Effector CD4-positive, alpha-beta T cell (primary cell): ENCODE measurements at regions not wholly inside any gene's neighbourhood (a gene's known extent, or its start where the extent isn't known, plus 50 kb on each side); places are given as distances from the start of the nearest gene placed in this dataset.
"Not testable (repeated sequence)": the region's sequence is repeated elsewhere in the genome, so short reads cannot be mapped to it uniquely, and the experiment has no call there.

Source experiments
- DNase-seq: peaks from one replicate; pipeline ENCODE4 v3.0.0-alpha.2; 2020

DNA sequence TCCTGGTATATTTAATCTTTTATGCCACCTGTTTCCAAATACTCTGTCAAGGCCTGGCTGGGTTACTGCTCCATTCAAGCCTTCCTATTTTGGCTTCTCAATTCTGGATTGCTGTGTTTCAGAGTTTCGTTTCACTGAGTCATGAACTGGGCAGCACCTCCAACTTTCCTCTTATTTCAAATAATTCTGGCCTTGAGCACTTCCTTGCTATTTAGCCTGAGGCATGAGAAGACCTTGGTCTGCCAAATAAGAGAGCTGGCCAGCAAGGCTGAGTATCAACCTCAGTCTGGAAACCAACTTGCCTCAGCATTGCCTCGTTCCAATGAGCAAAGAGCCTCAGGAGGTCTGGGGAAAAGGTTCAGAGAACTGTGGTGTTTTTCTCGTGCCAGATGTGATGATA is 66.6 kb downstream of the TNFAIP3 start:
- DNase-seq = no peak

DNA sequence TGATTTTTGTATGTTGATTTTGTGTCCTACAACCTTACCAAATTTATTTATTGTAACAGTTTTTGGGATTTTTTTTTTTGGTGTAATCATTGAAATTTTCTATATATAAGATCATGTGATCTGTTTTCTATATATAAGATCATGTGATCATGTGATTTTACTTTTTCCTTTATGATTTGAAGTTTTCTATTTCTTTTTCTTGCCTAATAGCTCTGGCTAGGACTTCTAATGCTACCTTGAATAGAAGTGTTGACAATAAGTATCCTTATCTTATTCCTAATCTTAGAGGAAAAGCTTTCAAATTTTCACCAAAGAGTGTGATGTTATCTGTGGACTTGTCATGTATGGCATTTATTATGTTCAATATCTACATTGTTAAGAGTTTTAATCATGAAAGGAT is 69.7 kb downstream of the TNFAIP3 start:
- DNase-seq = no peak

DNA sequence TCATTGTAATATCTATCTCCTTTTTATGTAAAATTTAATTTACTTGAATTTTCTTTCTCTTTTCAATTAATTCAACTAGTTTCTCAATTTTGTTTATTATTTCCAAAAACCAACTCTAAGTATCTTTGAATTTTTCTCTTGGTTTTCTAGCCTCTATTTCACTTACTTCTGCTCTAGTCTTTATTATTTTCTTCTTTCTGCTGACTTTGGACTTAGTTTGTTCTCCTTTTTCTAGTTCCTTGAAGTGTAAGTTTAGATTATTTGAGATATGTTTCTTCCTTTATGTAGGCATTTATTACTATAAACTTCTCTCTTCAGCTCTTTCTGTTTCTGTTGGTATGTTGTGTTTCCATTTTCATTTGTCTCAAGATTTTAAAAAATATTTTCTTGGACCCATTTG is 70.8 kb downstream of the TNFAIP3 start:
- DNase-seq = no peak

DNA sequence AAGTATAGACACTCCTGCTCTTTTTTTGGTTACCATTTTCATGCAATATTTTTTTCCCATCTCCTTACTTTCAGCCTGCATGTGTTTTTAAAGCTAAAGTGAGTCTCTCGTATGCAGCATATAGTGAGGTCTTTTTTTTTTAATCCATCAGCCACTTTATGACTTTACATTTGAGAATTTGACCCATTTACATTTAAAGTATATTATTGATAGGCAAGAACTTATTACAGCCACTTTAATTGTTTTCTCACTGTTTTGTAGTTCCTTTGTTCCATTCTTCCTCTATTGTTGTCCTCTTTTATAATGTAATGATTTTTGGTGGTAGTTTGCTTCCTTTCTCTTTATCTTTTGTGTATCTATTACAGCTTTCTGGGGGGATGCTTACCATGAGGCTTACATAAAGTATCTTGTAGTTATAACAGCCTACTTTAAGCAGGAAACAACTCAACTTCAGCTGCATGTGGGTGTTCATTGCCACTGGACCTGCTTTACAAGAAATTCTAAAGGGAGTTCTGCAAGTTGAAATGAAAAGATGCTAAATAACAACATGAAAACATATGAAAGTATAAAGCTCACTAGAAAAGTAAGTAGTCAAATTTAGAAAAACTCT is 71.8 kb downstream of the TNFAIP3 start:
- no peak for DNase-seq

DNA sequence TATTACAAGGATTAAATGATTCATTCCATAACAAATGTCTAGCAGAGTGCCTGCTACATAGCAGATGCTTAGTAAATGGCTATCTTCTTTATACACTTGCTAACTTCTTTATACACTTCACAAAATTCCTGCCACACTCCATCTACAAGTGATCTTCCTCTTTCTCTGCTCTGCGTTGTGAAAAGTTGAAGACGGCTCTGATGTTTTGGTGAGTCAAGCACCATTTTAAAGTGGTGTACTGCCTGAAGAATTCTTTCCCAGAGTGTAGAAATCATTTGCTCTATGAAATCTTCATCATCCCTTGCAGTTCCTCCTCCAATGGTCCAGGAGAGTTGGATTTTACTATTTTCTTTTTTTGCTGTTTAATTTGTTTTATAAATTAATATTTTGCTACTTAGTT is 74.9 kb downstream of the TNFAIP3 start:
- DNase-seq = no peak

DNA sequence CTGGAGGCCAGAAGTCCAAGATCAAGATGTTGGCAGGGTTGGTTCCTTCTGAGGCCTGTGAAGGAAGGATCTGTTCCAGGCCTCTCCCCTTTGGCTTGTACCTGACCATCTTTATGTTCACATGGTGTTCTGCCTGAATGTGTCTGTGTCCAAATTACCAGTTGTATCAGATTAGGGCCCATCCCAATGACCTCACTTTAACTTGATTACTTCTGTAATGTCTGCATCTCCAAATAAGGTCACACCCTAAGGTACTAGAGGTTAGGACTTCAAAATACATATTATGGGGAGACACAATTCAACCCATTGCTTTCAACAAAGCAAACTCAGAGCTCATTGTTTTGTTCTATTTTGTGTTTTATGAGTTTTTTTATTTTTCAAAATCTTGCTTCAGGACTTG is 75.7 kb downstream of the TNFAIP3 start:
- no peak for DNase-seq

DNA sequence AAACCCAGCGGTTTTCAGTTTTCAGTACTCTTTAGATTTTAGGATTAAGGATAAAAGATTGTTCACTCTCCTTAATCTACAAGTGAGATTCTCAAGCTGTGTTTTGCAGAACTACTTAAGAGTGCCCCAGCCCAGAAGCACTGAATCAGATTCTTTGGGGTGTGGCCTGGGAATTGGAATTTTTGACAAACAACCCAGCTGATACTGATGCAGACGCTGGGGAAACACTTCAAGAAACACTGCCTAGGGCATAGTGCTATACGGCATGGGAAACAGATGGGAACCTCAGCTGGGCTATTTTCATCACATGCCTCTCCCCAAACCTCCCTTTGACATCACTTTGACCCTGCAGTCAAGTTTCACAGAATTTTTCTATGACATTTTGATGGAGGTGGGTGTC is 77.3 kb downstream of the TNFAIP3 start:
- DNase-seq = not testable (repeated sequence)

DNA sequence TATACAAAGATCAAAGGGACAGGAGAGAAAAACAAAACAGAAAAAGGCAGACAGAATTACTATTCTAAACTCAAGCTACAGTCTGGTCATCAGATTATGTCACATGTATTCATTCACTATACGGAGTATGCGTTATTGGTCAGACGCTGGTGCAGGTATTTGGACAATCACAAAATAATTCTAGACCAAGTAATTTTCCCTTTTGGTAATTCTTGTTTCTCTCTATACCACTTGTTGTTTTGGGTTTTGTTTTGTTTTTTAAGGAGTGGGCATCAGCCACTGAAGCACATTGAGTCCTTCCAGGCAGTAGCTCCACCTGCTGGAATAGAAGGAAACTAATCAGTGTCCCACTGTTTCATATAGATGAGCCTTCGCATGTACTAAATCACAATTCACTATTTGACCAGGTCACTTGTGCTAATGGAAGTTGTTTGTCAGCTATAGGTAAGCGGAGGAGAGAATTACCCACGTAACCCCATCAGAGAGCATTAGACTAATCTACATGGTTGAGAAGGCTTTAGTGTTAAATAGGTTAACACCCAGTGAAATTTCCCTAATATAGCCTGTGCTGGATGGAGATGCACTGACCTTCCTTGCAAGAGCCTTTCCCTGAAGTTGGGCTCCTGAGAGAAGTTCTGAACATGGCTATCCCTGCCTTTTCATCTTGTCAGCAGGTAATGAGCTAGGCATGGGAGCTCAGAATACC is 77.9 kb downstream of the TNFAIP3 start:
- DNase-seq = no peak

DNA sequence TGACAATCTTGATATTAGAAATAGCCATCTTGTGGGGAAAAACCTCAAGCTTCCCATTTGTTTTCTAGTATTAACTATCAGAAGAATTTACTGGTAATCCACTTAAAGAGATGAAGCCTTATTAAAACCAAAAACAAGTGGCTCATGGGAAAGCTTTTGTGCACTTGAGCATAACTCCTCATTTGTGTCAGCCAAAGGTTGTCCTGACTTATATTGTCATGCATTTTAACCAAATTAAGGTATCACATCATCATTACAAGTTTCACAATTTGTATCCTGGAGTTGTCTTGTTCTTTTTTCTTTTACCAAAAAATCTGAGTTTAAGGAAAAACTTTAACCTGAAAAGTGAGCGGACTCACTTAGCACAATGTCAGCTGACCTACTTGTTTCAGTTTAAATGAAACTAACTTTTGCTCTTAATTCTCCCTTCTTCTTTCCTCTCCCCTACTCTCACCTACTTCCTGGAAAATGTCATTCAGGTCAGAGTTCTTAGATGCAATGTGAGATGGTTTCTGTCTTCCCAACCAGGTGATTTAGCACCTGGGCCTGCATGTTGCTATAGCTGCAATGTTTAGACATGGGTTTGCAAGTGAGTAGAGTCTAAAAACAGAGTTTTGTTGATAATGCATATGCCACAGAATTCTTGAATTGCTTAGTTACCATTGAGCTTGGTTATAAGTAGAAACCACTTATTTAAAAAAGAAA is 82.8 kb downstream of the TNFAIP3 start:
- DNase-seq = no peak

DNA sequence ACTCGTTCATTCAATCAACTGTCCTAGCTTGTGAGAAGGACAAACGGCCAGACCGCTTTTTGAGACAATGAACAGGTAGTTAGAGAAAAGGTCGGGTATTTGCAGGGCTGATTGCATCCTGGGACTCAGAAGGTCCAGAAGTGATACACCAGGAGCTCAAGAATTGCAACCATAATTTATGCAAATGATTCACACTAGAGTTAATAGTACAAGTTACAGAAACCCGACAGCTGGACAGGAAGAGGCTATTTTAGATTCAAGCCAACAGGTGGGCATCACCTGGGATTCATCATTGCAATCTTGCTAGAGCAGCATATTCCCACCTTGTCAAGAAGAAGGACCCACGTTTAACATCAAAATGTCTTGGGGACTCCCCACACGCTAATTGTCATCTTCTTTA is 83.5 kb downstream of the TNFAIP3 start:
- no peak for DNase-seq

DNA sequence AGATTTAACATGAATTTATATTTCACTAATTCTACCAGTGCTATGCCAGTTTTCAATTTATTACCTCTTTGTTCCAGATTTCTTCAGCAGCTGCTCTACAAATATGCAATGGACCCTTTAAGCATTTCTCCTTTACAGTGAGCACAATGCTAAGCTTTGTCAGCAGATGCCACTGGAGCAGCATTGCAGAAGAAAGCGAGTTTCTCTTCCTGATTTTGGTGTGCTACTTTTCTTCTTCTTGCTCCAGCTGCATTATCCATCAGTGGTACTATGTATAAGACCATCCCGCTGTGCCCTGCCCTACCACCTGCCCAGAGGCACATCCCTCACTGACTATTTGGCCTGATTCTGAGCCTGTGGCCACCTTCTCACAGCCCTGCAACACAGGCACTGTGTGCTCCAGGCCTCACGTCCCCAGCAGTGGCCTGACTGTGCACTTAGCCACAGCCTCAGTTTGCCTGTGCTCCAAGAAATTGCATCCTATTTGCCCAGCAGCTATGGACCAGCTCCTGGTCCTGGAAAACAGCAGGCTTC is 84.1 kb downstream of the TNFAIP3 start:
- DNase-seq = no peak

DNA sequence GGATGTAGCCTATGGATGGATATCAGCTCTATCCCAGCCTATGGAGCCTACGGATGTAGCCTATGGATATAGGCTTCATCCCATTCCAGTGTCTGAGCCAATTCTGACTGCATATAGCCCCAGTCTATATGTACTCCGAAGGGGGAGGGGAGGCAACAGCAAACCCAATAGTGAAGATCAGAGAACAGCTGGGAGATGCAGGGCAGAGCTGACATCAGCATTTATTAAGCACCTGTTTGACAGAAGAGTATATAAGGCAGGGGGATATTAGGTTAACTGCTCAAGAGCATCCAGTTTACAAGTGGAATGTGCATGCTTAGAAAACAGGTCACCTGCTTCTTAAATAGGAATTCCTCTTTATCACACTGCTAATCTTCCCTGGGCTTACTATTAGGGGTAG is 85.2 kb downstream of the TNFAIP3 start:
- DNase-seq = no peak

DNA sequence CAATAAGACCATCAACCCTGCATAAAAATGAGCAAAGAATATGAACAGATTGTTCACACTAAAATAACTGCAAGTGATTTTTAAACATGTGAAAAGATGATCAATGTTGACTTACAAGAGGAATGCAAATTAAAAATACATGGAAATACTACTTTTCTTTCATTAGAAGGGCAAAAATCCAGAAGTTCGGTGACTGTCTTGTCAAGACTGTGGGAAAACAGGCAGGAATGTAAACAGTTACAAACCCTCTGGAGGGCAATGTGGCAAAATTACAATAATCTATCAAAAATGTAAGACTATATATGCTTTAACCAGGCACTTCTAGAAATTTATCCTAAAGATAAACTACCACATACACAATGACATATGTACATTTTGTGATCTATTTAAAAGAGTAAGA is 86.7 kb downstream of the TNFAIP3 start:
- no peak for DNase-seq

DNA sequence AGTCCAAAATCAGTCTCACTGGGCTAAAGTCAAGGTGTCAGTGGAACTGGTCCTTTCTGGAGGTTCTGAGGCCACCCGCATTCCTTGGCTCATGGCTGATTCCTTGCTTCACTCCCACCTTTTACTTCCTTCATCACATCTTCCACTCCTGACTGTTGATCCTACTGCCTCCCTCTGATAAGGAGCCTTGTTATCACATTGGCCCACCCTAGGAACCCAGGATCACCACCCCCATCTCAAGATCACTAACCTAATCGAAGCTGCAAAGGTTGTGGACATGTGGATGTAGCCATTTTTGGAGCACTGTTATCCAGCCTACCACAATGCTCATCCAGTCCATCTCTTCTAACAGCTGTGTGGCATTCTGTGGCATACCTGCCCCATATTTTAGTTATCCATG is 87.2 kb downstream of the TNFAIP3 start:
- DNase-seq = no peak

DNA sequence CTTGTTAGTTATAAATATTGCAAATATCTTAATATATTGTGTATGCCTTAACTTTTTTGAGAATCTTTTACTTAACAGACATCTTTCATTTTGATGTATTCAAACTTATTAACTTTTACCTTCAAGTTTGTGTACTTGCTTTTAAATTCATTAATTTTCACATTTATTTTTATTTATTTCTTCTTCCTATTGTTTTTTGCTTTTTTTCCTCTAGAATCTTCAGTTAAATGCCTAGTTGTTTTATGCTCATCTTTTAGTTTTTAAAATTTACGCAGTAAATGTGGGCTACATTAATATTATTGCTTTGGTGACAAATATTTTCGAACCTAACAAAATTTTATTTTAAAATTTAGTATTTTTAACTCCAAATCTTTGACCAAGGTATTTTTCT is 89.0 kb downstream of the TNFAIP3 start:
- no peak for DNase-seq

DNA sequence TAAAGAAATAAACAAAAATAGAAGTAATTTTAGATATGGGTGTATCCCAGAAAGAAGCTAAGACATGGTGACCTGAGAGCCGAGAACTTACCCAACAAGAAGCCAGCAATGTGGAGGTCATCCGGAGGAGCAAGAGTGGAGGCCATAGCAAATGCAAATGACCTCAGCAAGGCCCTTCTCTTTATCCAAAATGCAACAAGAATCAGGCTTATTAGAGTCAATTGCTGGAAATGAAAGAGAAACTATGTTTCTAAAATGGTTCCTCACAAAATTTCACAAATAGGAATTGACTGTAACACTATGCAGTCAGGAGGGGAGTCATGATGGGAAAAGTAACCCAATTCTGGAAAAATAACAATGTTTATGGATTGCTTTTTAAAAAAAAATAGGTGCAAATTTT is 90.4 kb downstream of the TNFAIP3 start:
- DNase-seq = no peak

DNA sequence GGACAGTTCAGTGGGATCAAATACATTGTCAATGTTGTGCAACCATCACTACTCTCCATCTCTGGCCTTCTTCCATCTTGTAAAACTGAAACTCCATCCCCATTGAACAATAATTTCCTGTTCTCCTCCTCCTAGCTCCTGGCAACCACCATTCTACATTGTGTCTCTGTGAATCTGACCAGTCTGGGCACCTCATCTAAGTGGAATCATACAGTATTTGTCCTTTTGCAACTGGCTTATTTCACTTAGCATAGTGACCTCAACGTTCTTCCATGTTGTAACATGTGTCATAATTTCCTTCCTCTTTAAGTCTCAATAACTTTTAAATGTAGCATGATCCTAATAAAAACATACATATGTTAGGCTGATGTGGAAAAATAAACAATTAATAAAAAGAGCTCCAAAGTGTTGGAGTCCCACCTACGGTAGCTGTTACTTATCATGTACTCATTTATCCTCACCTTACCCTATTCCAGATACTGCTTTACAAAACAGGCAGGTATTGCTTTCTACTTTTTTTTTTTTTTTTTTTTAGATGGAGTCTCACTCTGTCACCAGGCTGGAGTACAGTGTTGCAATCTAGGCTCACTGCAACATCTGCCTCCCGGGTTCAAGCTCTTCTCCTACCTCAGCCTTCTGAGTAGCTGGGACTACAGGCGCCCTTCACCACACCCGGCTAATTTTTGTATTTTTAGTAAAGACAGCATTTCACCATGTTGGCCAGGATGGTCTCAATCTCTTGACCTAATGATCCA is 91.9 kb downstream of the TNFAIP3 start:
- no peak for DNase-seq

DNA sequence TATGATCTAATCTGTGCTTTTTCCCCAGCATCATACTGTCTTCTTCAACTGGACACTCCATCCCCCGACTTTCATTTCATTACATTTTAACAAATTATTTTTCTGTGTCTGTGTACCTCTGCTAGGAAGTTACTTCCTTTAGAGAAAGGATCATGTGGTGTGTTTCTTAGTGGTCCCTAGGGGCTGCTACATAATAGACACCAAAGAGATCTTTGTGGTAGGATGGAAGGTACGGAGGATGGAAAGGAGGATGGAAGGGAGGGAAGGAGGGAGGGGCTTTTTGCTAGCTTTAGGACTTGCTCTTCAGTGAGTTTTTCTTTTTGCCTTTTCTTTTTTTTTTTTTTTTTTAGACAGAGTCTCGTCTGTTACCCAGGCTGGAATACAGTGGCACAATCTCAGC is 95.7 kb downstream of the TNFAIP3 start:
- DNase-seq = no peak

DNA sequence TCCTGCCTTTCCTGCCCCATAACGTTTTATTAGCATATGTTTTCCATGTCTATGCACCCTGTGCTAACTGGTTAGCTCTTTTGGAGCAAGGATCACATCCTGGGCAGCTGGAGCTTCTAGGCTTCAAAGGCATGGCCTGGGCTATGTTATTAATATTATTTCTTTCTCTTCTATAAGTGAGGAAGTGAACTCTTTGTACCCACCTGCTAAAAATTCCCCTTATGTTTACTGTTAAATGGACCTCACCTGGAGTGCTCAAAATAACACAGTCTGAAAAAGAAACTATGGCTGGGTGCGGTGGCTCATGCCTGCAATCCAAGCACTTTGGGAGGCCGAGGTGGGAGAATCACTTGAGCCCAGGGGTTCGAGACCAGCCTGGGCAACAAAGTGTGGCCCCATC is 97.8 kb downstream of the TNFAIP3 start:
- no peak for DNase-seq

DNA sequence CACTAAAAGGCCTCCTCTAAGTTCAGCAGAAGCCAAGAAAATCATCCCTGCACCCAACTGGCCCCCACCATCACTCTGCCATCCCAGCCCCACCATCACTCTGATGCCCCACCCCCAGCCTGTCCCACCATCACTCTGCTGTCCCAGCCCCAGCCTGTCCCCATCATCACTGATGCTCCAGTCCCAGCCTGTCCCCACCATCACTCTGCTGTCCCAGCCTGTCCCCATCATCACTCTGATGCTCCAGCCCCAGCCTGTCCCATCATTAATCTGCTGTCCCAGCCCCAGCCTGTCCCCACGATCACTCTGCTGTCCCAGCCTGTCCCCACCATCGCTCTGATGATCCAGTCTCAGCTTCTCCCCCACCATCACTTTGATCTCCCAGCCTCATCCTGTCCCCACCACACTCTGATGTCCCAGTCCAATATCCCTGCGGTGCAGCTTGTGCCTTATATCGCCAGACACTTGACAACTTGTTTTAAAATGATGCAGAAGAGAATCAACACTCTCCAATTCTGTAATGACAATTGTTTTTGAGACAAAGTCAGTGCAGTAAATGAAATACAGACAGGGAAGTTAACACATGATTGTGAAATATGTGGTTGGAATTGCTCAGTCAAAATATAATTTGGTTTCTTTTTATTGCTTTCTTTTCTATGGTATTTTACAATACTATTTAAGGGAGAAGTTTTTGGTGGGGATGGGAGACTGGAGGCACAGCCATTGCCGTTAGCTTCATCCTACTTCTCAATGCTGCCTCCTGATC is 100.8 kb downstream of the TNFAIP3 start:
- DNase-seq = no peak

DNA sequence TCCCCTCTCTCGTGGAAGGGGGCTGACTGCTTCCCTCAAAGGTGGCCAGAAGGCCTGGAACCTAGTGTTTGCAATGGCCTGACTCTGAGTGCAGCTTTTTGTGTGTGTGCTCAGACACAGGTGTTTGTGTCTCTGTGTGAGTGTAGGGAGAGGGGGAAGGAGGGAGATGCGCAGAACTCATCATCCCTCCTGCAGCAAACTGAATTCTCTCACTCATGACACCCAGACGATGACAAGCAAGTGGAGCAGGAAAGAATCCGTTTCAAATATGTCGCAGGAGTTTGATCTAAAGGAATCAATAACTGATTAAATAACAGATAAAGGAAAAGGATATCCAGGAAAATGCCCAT is 101.4 kb downstream of the TNFAIP3 start:
- no peak for DNase-seq

DNA sequence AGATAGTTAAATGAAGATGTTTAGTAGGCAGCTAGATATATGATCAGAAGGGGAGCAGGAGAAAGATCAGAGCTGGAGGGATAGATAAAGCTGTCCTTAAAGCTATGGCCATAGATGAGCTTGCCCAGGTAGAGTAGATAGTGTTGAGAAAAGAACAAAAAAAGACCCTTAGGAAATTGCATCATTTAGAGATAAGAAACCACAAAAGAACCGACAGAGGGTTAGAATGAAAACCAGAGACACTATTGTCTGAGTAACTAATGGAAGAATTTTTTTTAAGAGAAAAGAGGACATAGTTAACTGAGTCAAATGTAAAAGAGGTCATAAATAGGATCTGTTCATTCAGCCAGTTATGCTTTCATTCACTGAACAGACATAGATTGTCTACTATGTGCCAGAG is 101.8 kb downstream of the TNFAIP3 start:
- DNase-seq = no peak

DNA sequence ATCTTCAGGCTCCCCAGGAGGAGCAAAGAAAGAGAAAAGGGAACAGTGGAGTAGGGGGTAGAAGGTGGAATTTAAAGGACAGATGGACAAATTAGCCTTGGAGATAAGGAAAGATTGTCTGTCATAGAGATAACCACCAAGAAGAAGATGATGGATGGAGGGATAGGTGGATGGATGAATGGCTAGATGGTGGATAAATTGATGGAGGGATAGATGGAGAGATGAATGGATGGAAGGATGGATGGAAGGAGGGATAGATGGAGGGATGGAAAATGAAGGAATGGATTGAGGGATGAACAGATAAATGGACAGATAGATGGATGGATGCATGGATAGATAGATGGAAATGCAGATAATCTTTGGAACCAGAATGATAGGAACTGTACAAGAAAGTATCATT is 102.8 kb downstream of the TNFAIP3 start:
- no peak for DNase-seq
